GM10266 (cell line): ENCODE measurements at regions not wholly inside any gene's neighbourhood (a gene's known extent, or its start where the extent isn't known, plus 50 kb on each side); places are given as distances from the start of the nearest gene placed in this dataset.

Source experiments
- DNase-seq: peaks from one replicate; pipeline ENCODE4 v3.0.0; 2012; ENCODE audit errors: extremely low spot score
- CTCF ChIP-seq: IDR thresholded peaks from 2 replicates; pipeline ENCODE4 v1.5.1; 2012; ENCODE audit warnings: mild to moderate bottlenecking, low read depth; ENCODE audit not compliant: control insufficient read depth, insufficient read depth; ENCODE audit errors: missing control alignments

- TF ChIP-seq CTCF: no peak
Measured at GRCh38 chr2:142603759-142604158, 273.7 kb upstream of the KYNU start.

GRCh38 chr2:142602418-142602989 lies 275.0 kb upstream of the KYNU start:
- no peak for TF ChIP-seq CTCF
- no peak for DNase-seq

More at GRCh38 chr2:142603759-142604158, 273.7 kb upstream of the KYNU start:
- DNase-seq: no peak

- no peak for TF ChIP-seq CTCF
- no peak for DNase-seq
Measured at GRCh38 chr2:142601794-142602193, 275.7 kb upstream of the KYNU start.

GRCh38 chr2:142599504-142599903 lies 278.0 kb upstream of the KYNU start:
- DNase-seq: no peak
- no peak for TF ChIP-seq CTCF

GRCh38 chr2:142598846-142599245 lies 278.6 kb upstream of the KYNU start:
- no peak for TF ChIP-seq CTCF
- DNase-seq: no peak

- no peak for DNase-seq
- no peak for TF ChIP-seq CTCF
Measured at GRCh38 chr2:142596334-142597088, 281.0 kb upstream of the KYNU start.

GRCh38 chr2:142594935-142595334 lies 282.5 kb upstream of the KYNU start:
- DNase-seq: no peak
- TF ChIP-seq CTCF: no peak
